H1 (cell line): ENCODE measurements at regions not wholly inside any gene's neighbourhood (a gene's known extent, or its start where the extent isn't known, plus 50 kb on each side); places are given as distances from the start of the nearest gene placed in this dataset.

Experiments used
- CTCF ChIA-PET: fragments of 300-600 bp; sonication (Branson Sonifier 250); formaldehyde crosslinking; loops from one replicate; lab custom pipeline; 2021; ENCODE audit not compliant: partially characterized antibody; lab: Charles Lee
- POLR2A ChIA-PET: fragments of 300-600 bp; sonication (Branson Sonifier 250); formaldehyde crosslinking; loops from one replicate; lab custom pipeline; 2021; ENCODE audit warnings: inconsistent platforms; ENCODE audit not compliant: partially characterized antibody; lab: Charles Lee
- DNase-seq, 2 experiments: peaks; one replicate each; pipeline versions ENCODE4 v3.0.0 to v3.0.0-alpha.2; 2010 to 2022; ENCODE audit warnings: low spot score in 2 of 2, low read depth in 1 of 2, mixed read lengths in 1 of 2
- FAIRE-seq: peaks from 2 replicates; lab custom pipeline; 2011; peaks lifted over from hg19 to GRCh38; lab: Jason Lieb, UNC
- H2AFZ ChIP-seq: 2 replicates; pipeline ENCODE4 v1.8.1; 2012; ENCODE audit warnings: low read length, inconsistent platforms
- H2AK5ac ChIP-seq: 2 replicates; pipeline ENCODE4 v1.6.1; 2013; ENCODE audit warnings: low read depth, low read length
- H2BK120ac ChIP-seq: replicated peaks from 2 replicates; pipeline ENCODE3; 2013; ENCODE audit warnings: low read depth, low read length, inconsistent platforms
- H2BK12ac ChIP-seq: 2 replicates; pipeline ENCODE4 v1.6.1; 2013; ENCODE audit warnings: low read depth, low read length
- H2BK15ac ChIP-seq: 2 replicates; pipeline ENCODE4 v1.6.1; 2013; ENCODE audit warnings: low read length
- H2BK20ac ChIP-seq: 2 replicates; pipeline ENCODE4 v1.6.1; 2013; ENCODE audit warnings: low read length
- H2BK5ac ChIP-seq: 2 replicates; pipeline ENCODE4 v1.6.1; 2013; ENCODE audit warnings: low read depth, low read length
- H3K14ac ChIP-seq: 2 replicates; pipeline ENCODE4 v1.6.1; 2013; ENCODE audit warnings: inconsistent platforms; ENCODE audit not compliant: insufficient read length
- H3K18ac ChIP-seq: 2 replicates; pipeline ENCODE4 v1.6.1; 2013; ENCODE audit warnings: low read length; ENCODE audit errors: extremely low read depth
- H3K23ac ChIP-seq: 2 replicates; pipeline ENCODE4 v1.6.1; 2013; ENCODE audit warnings: inconsistent platforms; ENCODE audit not compliant: insufficient read length
- H3K23me2 ChIP-seq: 2 replicates; pipeline ENCODE4 v1.6.1; 2013; ENCODE audit warnings: low read depth, low read length
- H3K27ac ChIP-seq: 2 replicates; pipeline ENCODE4 v1.6.1; 2011; ENCODE audit warnings: low read depth, low read length, inconsistent platforms
- H3K27me3 ChIP-seq, 4 experiments: replicated peaks in 1 of 4; 1 replicate in 1 of 4; 2 replicates in 3 of 4; pipeline versions ENCODE4 v1.6.1 to v1.8.1; 2011 to 2013; ENCODE audit warnings: low read length in 3 of 4, mild to moderate bottlenecking in 3 of 4, inconsistent platforms in 2 of 4, mixed read lengths in 2 of 4, moderate library complexity in 1 of 4; ENCODE audit not compliant: control insufficient read depth in 3 of 4, insufficient read depth in 3 of 4; ENCODE audit errors: extremely low read depth in 1 of 4
- H3K36me3 ChIP-seq, 4 experiments: 2 replicates each; pipeline versions ENCODE4 v1.6.1 to v1.8.1; 2011 to 2013; ENCODE audit warnings: mild to moderate bottlenecking in 4 of 4, low read length in 3 of 4, moderate library complexity in 2 of 4, control low read depth in 1 of 4, inconsistent platforms in 1 of 4; ENCODE audit not compliant: insufficient read depth in 4 of 4, control insufficient read depth in 2 of 4
- H3K4ac ChIP-seq: replicated peaks from 2 replicates; pipeline ENCODE3; 2013; ENCODE audit warnings: low read length, low read depth, mixed read lengths, inconsistent platforms; ENCODE audit not compliant: insufficient read length
- H3K4me1 ChIP-seq, 4 experiments: replicated peaks in 1 of 4; 1 replicate in 1 of 4; 2 replicates in 3 of 4; pipeline versions ENCODE4 v1.6.1 to v1.8.1; 2011 to 2013; ENCODE audit warnings: low read length in 3 of 4, inconsistent platforms in 2 of 4, mixed read lengths in 1 of 4; ENCODE audit not compliant: insufficient read depth in 4 of 4, control insufficient read depth in 3 of 4
- H3K4me2 ChIP-seq, 2 experiments: 2 replicates each; pipeline versions ENCODE4 v1.6.1 to v1.8.1; 2011 to 2013; ENCODE audit warnings: low read depth in 2 of 2, low read length in 2 of 2, control low read depth in 1 of 2, inconsistent platforms in 1 of 2, mild to moderate bottlenecking in 1 of 2; ENCODE audit not compliant: insufficient read depth in 1 of 2
- H3K4me3 ChIP-seq, 4 experiments: fragments of 200-600, 300-600 bp in 1 of 4; sonication (generic), shearing (Covaris generic), sonication (Bioruptor Twin) in 1 of 4; 2 replicates each; pipeline versions ENCODE4 v1.5.1 to v1.8.1; 2011 to 2016; ENCODE audit warnings: low read length in 4 of 4, low read depth in 3 of 4, control low read depth in 2 of 4, inconsistent platforms in 2 of 4, mild to moderate bottlenecking in 2 of 4, mixed read lengths in 1 of 4, moderate library complexity in 1 of 4; ENCODE audit not compliant: insufficient read depth in 2 of 4; ENCODE audit errors: extremely low read depth in 1 of 4
- H3K56ac ChIP-seq: replicated peaks from 2 replicates; pipeline ENCODE3; 2013; ENCODE audit warnings: low read depth, mild to moderate bottlenecking, mixed read lengths, low read length, inconsistent platforms; ENCODE audit not compliant: insufficient read length
- H3K79me1 ChIP-seq: 2 replicates; pipeline ENCODE4 v1.6.1; 2013; ENCODE audit warnings: low read depth, low read length, control low read depth
- H3K79me2 ChIP-seq, 2 experiments: 2 replicates each; pipeline versions ENCODE4 v1.6.1 to v1.8.1; 2012 to 2013; ENCODE audit warnings: low read length in 2 of 2, mild to moderate bottlenecking in 2 of 2, inconsistent platforms in 1 of 2; ENCODE audit not compliant: insufficient read depth in 2 of 2, control insufficient read depth in 1 of 2
- H3K9ac ChIP-seq, 4 experiments: replicated peaks in 1 of 4; 1 replicate in 1 of 4; 2 replicates in 3 of 4; pipeline versions ENCODE4 v1.6.1 to v1.8.1; 2011 to 2013; ENCODE audit warnings: low read depth in 3 of 4, low read length in 3 of 4, control low read depth in 2 of 4, mild to moderate bottlenecking in 2 of 4, moderate library complexity in 2 of 4, inconsistent platforms in 1 of 4; ENCODE audit errors: extremely low read depth in 1 of 4
- H3K9me3 ChIP-seq, 2 experiments: 2 replicates each; pipeline versions ENCODE4 v1.6.1 to v1.8.1; 2012 to 2013; ENCODE audit warnings: mild to moderate bottlenecking in 2 of 2, moderate library complexity in 2 of 2, control low read depth in 1 of 2, inconsistent platforms in 1 of 2, low read depth in 1 of 2, low read length in 1 of 2, mixed read lengths in 1 of 2; ENCODE audit not compliant: insufficient read depth in 2 of 2
- H4K20me1 ChIP-seq, 2 experiments: replicated peaks in 1 of 2; 2 replicates each; pipeline versions ENCODE3 to v1.8.1; 2011 to 2013; ENCODE audit warnings: inconsistent platforms in 2 of 2, low read length in 2 of 2, mild to moderate bottlenecking in 1 of 2; ENCODE audit not compliant: insufficient read depth in 2 of 2, control insufficient read depth in 1 of 2
- H4K5ac ChIP-seq: 2 replicates; pipeline ENCODE4 v1.6.1; 2013; ENCODE audit warnings: low read length, low read depth, mixed read lengths, inconsistent platforms; ENCODE audit not compliant: insufficient read length
- H4K8ac ChIP-seq: 2 replicates; pipeline ENCODE4 v1.8.0; 2013; ENCODE audit warnings: mild to moderate bottlenecking, moderate library complexity, low read length, inconsistent platforms; ENCODE audit not compliant: insufficient read depth; ENCODE audit errors: extremely low read depth
- H4K91ac ChIP-seq: replicated peaks from 2 replicates; pipeline ENCODE3; 2013; ENCODE audit warnings: low read length, mixed read lengths, inconsistent platforms; ENCODE audit not compliant: insufficient read length
- BACH1 ChIP-seq: IDR thresholded peaks from 2 replicates; pipeline ENCODE4 v1.6.1; 2012; ENCODE audit warnings: low read length, improper control_type of control experiment
- CTCF ChIP-seq, 3 experiments: IDR thresholded peaks; 1 replicate in 2 of 3; 2 replicates in 1 of 3; pipeline versions ENCODE4 v1.5.1 to v1.6.1; 2011; ENCODE audit warnings: low read length in 3 of 3, mild to moderate bottlenecking in 3 of 3, inconsistent platforms in 2 of 3, low read depth in 1 of 3, moderate library complexity in 1 of 3; ENCODE audit not compliant: insufficient read depth in 1 of 3; ENCODE audit errors: control extremely low read depth in 1 of 3
- E2F6 ChIP-seq: IDR thresholded peaks from 2 replicates; pipeline ENCODE4 v1.6.1; 2012; ENCODE audit warnings: inconsistent platforms
- EP300 ChIP-seq, 2 experiments: IDR thresholded peaks; 1 replicate in 1 of 2; 2 replicates in 1 of 2; pipeline ENCODE4 v1.6.1; 2011 to 2012; ENCODE audit warnings: low read depth in 2 of 2, low read length in 2 of 2, mild to moderate bottlenecking in 2 of 2, borderline replicate concordance in 1 of 2, inconsistent platforms in 1 of 2, moderate library complexity in 1 of 2
- SP2 ChIP-seq: IDR thresholded peaks from 2 replicates; pipeline ENCODE4 v1.6.1; 2012; ENCODE audit warnings: mild to moderate bottlenecking, low read length, inconsistent platforms
- TAF1 ChIP-seq: IDR thresholded peaks from 2 replicates; pipeline ENCODE4 v1.6.1; 2011; ENCODE audit warnings: mild to moderate bottlenecking, low read depth, low read length
- ZNF274 ChIP-seq: IDR thresholded peaks from 2 replicates; pipeline ENCODE4 v1.7.0; 2012; ENCODE audit warnings: low read length, borderline replicate concordance; ENCODE audit errors: extremely low read depth
- WGBS, 2 experiments: shearing (Covaris generic) in 1 of 2; methylation state at CpG; one replicate each; pipeline versions ENCODE4 v1.1.6 to v1.1.7; 2013 to 2015; ENCODE audit warnings: low lambda C conversion rate in 2 of 2, mixed read lengths in 2 of 2, inconsistent platforms in 1 of 2, low coverage in 1 of 2, missing lambda C conversion rate in 1 of 2; ENCODE audit not compliant: insufficient replicate concordance in 2 of 2, insufficient coverage in 1 of 2, insufficient read length in 1 of 2; ENCODE audit errors: extremely low coverage in 1 of 2, missing lambda C conversion rate in 1 of 2; 5-methylcytosine and 5-hydroxymethylcytosine counted together

- POLR2A ChIA-PET = no interaction called here
- FAIRE-seq = no peak
- no peak overlapping the region for H2AK5ac ChIP-seq
Measured at GRCh38 chr4:180448306-180448705, 1794.9 kb upstream of the TENM3 start.

More at GRCh38 chr4:180448306-180448705, 1794.9 kb upstream of the TENM3 start:
- Histone ChIP-seq H3K27me3 (no peaks in the 10 kb centered on the region), H2BK5ac (no peak overlapping the region), H2BK20ac (no peak overlapping the region), H2BK120ac (no peak overlapping the region), H3K27ac (no peak overlapping the region), H3K79me2 (no peaks in the 10 kb centered on the region), H4K91ac (no peak overlapping the region), H2AFZ (no peak overlapping the region), H3K4me2 (no peak overlapping the region), H3K4ac (no peak overlapping the region), H3K4me3 (no peak overlapping the region), H4K20me1 (no peaks in the 10 kb centered on the region), H4K8ac (no peak overlapping the region), H3K9me3 (no peaks in the 10 kb centered on the region), H3K56ac (no peak overlapping the region), H2BK15ac (no peak overlapping the region), H3K23me2 (no peaks in the 10 kb centered on the region), H3K9ac (no peak overlapping the region), H3K36me3 (no peaks in the 10 kb centered on the region), H3K79me1 (no peaks in the 10 kb centered on the region), H3K23ac (no peak overlapping the region), H3K4me1 (no peaks in the 10 kb centered on the region), H4K5ac (no peak overlapping the region), H2BK12ac (no peak overlapping the region), H3K18ac (no peak overlapping the region), H3K14ac (no peak overlapping the region)
- 85% methylated on average over 1 of the region's 1 CpG; no CpG with 5 or more reads in 1 of the 2 experiments for WGBS, 2 experiments
- no peak for DNase-seq
- TF ChIP-seq SP2 = no peak
- no peak for TF ChIP-seq CTCF (IDR thresholded peaks at IDR 0.05; ENCODE audit: control extremely low read depth in 1 of 3, insufficient read depth in 1 of 3, low read depth in 1 of 3, low read length in 3 of 3)
- no peak for TF ChIP-seq EP300 (IDR thresholded peaks at IDR 0.05; ENCODE audit: borderline replicate concordance in 1 of 2, low read depth in 2 of 2, low read length in 2 of 2)
- no peak for TF ChIP-seq TAF1
- TF ChIP-seq ZNF274 = no peak
- TF ChIP-seq E2F6 = no peak
- no peak for TF ChIP-seq BACH1
- CTCF ChIA-PET = interaction anchor here (0.6 to 3.8 kb wide), 9 partner anchors 10 to 216 kb away, joined by 3 to 29 read pairs (median 5); no protein-coding TSS in a partner anchor
